H1 (cell line): ENCODE measurements at regions not wholly inside any gene's neighbourhood (a gene's known extent, or its start where the extent isn't known, plus 50 kb on each side); places are given as distances from the start of the nearest gene placed in this dataset.

Experiments
- CTCF ChIA-PET: fragments of 300-600 bp; sonication (Branson Sonifier 250); formaldehyde crosslinking; loops from one replicate; lab custom pipeline; 2021; ENCODE audit not compliant: partially characterized antibody; lab: Charles Lee
- POLR2A ChIA-PET: fragments of 300-600 bp; sonication (Branson Sonifier 250); formaldehyde crosslinking; loops from one replicate; lab custom pipeline; 2021; ENCODE audit warnings: inconsistent platforms; ENCODE audit not compliant: partially characterized antibody; lab: Charles Lee
- DNase-seq, 2 experiments: peaks; one replicate each; pipeline versions ENCODE4 v3.0.0 to v3.0.0-alpha.2; 2010 to 2022; ENCODE audit warnings: low spot score in 2 of 2, low read depth in 1 of 2, mixed read lengths in 1 of 2
- FAIRE-seq: peaks from 2 replicates; lab custom pipeline; 2011; peaks lifted over from hg19 to GRCh38; lab: Jason Lieb, UNC
- H2AFZ ChIP-seq: 2 replicates; pipeline ENCODE4 v1.8.1; 2012; ENCODE audit warnings: low read length, inconsistent platforms
- H2AK5ac ChIP-seq: 2 replicates; pipeline ENCODE4 v1.6.1; 2013; ENCODE audit warnings: low read depth, low read length
- H2BK120ac ChIP-seq: replicated peaks from 2 replicates; pipeline ENCODE3; 2013; ENCODE audit warnings: low read depth, low read length, inconsistent platforms
- H2BK12ac ChIP-seq: 2 replicates; pipeline ENCODE4 v1.6.1; 2013; ENCODE audit warnings: low read depth, low read length
- H2BK15ac ChIP-seq: 2 replicates; pipeline ENCODE4 v1.6.1; 2013; ENCODE audit warnings: low read length
- H2BK20ac ChIP-seq: 2 replicates; pipeline ENCODE4 v1.6.1; 2013; ENCODE audit warnings: low read length
- H2BK5ac ChIP-seq: 2 replicates; pipeline ENCODE4 v1.6.1; 2013; ENCODE audit warnings: low read depth, low read length
- H3K14ac ChIP-seq: 2 replicates; pipeline ENCODE4 v1.6.1; 2013; ENCODE audit warnings: inconsistent platforms; ENCODE audit not compliant: insufficient read length
- H3K18ac ChIP-seq: 2 replicates; pipeline ENCODE4 v1.6.1; 2013; ENCODE audit warnings: low read length; ENCODE audit errors: extremely low read depth
- H3K23ac ChIP-seq: 2 replicates; pipeline ENCODE4 v1.6.1; 2013; ENCODE audit warnings: inconsistent platforms; ENCODE audit not compliant: insufficient read length
- H3K23me2 ChIP-seq: 2 replicates; pipeline ENCODE4 v1.6.1; 2013; ENCODE audit warnings: low read depth, low read length
- H3K27ac ChIP-seq: 2 replicates; pipeline ENCODE4 v1.6.1; 2011; ENCODE audit warnings: low read depth, low read length, inconsistent platforms
- H3K27me3 ChIP-seq, 4 experiments: replicated peaks in 1 of 4; 1 replicate in 1 of 4; 2 replicates in 3 of 4; pipeline versions ENCODE4 v1.6.1 to v1.8.1; 2011 to 2013; ENCODE audit warnings: low read length in 3 of 4, mild to moderate bottlenecking in 3 of 4, inconsistent platforms in 2 of 4, mixed read lengths in 2 of 4, moderate library complexity in 1 of 4; ENCODE audit not compliant: control insufficient read depth in 3 of 4, insufficient read depth in 3 of 4; ENCODE audit errors: extremely low read depth in 1 of 4
- H3K36me3 ChIP-seq, 4 experiments: 2 replicates each; pipeline versions ENCODE4 v1.6.1 to v1.8.1; 2011 to 2013; ENCODE audit warnings: mild to moderate bottlenecking in 4 of 4, low read length in 3 of 4, moderate library complexity in 2 of 4, control low read depth in 1 of 4, inconsistent platforms in 1 of 4; ENCODE audit not compliant: insufficient read depth in 4 of 4, control insufficient read depth in 2 of 4
- H3K4ac ChIP-seq: replicated peaks from 2 replicates; pipeline ENCODE3; 2013; ENCODE audit warnings: low read length, low read depth, mixed read lengths, inconsistent platforms; ENCODE audit not compliant: insufficient read length
- H3K4me1 ChIP-seq, 4 experiments: replicated peaks in 1 of 4; 1 replicate in 1 of 4; 2 replicates in 3 of 4; pipeline versions ENCODE4 v1.6.1 to v1.8.1; 2011 to 2013; ENCODE audit warnings: low read length in 3 of 4, inconsistent platforms in 2 of 4, mixed read lengths in 1 of 4; ENCODE audit not compliant: insufficient read depth in 4 of 4, control insufficient read depth in 3 of 4
- H3K4me2 ChIP-seq, 2 experiments: 2 replicates each; pipeline versions ENCODE4 v1.6.1 to v1.8.1; 2011 to 2013; ENCODE audit warnings: low read depth in 2 of 2, low read length in 2 of 2, control low read depth in 1 of 2, inconsistent platforms in 1 of 2, mild to moderate bottlenecking in 1 of 2; ENCODE audit not compliant: insufficient read depth in 1 of 2
- H3K4me3 ChIP-seq, 4 experiments: fragments of 200-600, 300-600 bp in 1 of 4; sonication (generic), shearing (Covaris generic), sonication (Bioruptor Twin) in 1 of 4; 2 replicates each; pipeline versions ENCODE4 v1.5.1 to v1.8.1; 2011 to 2016; ENCODE audit warnings: low read length in 4 of 4, low read depth in 3 of 4, control low read depth in 2 of 4, inconsistent platforms in 2 of 4, mild to moderate bottlenecking in 2 of 4, mixed read lengths in 1 of 4, moderate library complexity in 1 of 4; ENCODE audit not compliant: insufficient read depth in 2 of 4; ENCODE audit errors: extremely low read depth in 1 of 4
- H3K56ac ChIP-seq: replicated peaks from 2 replicates; pipeline ENCODE3; 2013; ENCODE audit warnings: low read depth, mild to moderate bottlenecking, mixed read lengths, low read length, inconsistent platforms; ENCODE audit not compliant: insufficient read length
- H3K79me1 ChIP-seq: 2 replicates; pipeline ENCODE4 v1.6.1; 2013; ENCODE audit warnings: low read depth, low read length, control low read depth
- H3K79me2 ChIP-seq, 2 experiments: 2 replicates each; pipeline versions ENCODE4 v1.6.1 to v1.8.1; 2012 to 2013; ENCODE audit warnings: low read length in 2 of 2, mild to moderate bottlenecking in 2 of 2, inconsistent platforms in 1 of 2; ENCODE audit not compliant: insufficient read depth in 2 of 2, control insufficient read depth in 1 of 2
- H3K9ac ChIP-seq, 4 experiments: replicated peaks in 1 of 4; 1 replicate in 1 of 4; 2 replicates in 3 of 4; pipeline versions ENCODE4 v1.6.1 to v1.8.1; 2011 to 2013; ENCODE audit warnings: low read depth in 3 of 4, low read length in 3 of 4, control low read depth in 2 of 4, mild to moderate bottlenecking in 2 of 4, moderate library complexity in 2 of 4, inconsistent platforms in 1 of 4; ENCODE audit errors: extremely low read depth in 1 of 4
- H3K9me3 ChIP-seq, 2 experiments: 2 replicates each; pipeline versions ENCODE4 v1.6.1 to v1.8.1; 2012 to 2013; ENCODE audit warnings: mild to moderate bottlenecking in 2 of 2, moderate library complexity in 2 of 2, control low read depth in 1 of 2, inconsistent platforms in 1 of 2, low read depth in 1 of 2, low read length in 1 of 2, mixed read lengths in 1 of 2; ENCODE audit not compliant: insufficient read depth in 2 of 2
- H4K20me1 ChIP-seq, 2 experiments: replicated peaks in 1 of 2; 2 replicates each; pipeline versions ENCODE3 to v1.8.1; 2011 to 2013; ENCODE audit warnings: inconsistent platforms in 2 of 2, low read length in 2 of 2, mild to moderate bottlenecking in 1 of 2; ENCODE audit not compliant: insufficient read depth in 2 of 2, control insufficient read depth in 1 of 2
- H4K5ac ChIP-seq: 2 replicates; pipeline ENCODE4 v1.6.1; 2013; ENCODE audit warnings: low read length, low read depth, mixed read lengths, inconsistent platforms; ENCODE audit not compliant: insufficient read length
- H4K8ac ChIP-seq: 2 replicates; pipeline ENCODE4 v1.8.0; 2013; ENCODE audit warnings: mild to moderate bottlenecking, moderate library complexity, low read length, inconsistent platforms; ENCODE audit not compliant: insufficient read depth; ENCODE audit errors: extremely low read depth
- H4K91ac ChIP-seq: replicated peaks from 2 replicates; pipeline ENCODE3; 2013; ENCODE audit warnings: low read length, mixed read lengths, inconsistent platforms; ENCODE audit not compliant: insufficient read length
- CHD1 ChIP-seq: IDR thresholded peaks from 2 replicates; pipeline ENCODE4 v1.6.1; 2012; ENCODE audit warnings: low read depth, low read length, improper control_type of control experiment
- JUN ChIP-seq: IDR thresholded peaks from 2 replicates; pipeline ENCODE4 v1.6.1; 2011; ENCODE audit warnings: low read depth, mild to moderate bottlenecking, improper control_type of control experiment, low read length
- RXRA ChIP-seq: IDR thresholded peaks from 2 replicates; pipeline ENCODE4 v1.6.1; 2011; ENCODE audit warnings: low read depth, mild to moderate bottlenecking, low read length, moderate library complexity; ENCODE audit not compliant: insufficient read depth
- SIRT6 ChIP-seq: IDR thresholded peaks from one replicate; pipeline ENCODE4 v1.7.1; 2012; ENCODE audit warnings: low read length, inconsistent platforms
- WGBS, 2 experiments: shearing (Covaris generic) in 1 of 2; methylation state at CpG; one replicate each; pipeline versions ENCODE4 v1.1.6 to v1.1.7; 2013 to 2015; ENCODE audit warnings: low lambda C conversion rate in 2 of 2, mixed read lengths in 2 of 2, inconsistent platforms in 1 of 2, low coverage in 1 of 2, missing lambda C conversion rate in 1 of 2; ENCODE audit not compliant: insufficient replicate concordance in 2 of 2, insufficient coverage in 1 of 2, insufficient read length in 1 of 2; ENCODE audit errors: extremely low coverage in 1 of 2, missing lambda C conversion rate in 1 of 2; 5-methylcytosine and 5-hydroxymethylcytosine counted together

GRCh38 chr3:152613851-152614250, 221.1 kb upstream of the P2RY1 start:
- Histone ChIP-seq H3K79me1 (no peaks in the 10 kb centered on the region), H3K9ac (no peak overlapping the region), H3K23ac (no peak overlapping the region), H3K4me1 (peaks cover 0 to 6% (median 4%) of the 10 kb centered on the region in 4 experiments; a peak in 5 of 7 replicates), H4K8ac (no peak overlapping the region), H2BK5ac (no peak overlapping the region), H3K36me3 (no peaks in the 10 kb centered on the region), H2BK12ac (no peak overlapping the region), H3K4me2 (no peak overlapping the region), H3K27me3 (no peaks in the 10 kb centered on the region), H3K23me2 (no peaks in the 10 kb centered on the region), H4K5ac (no peak overlapping the region), H3K4ac (no peak overlapping the region), H3K18ac (no peak overlapping the region), H2BK20ac (no peak overlapping the region), H3K9me3 (no peaks in the 10 kb centered on the region), H3K14ac (no peak overlapping the region), H3K27ac (no peak overlapping the region), H4K91ac (no peak overlapping the region), H3K79me2 (no peaks in the 10 kb centered on the region), H2AK5ac (no peak overlapping the region), H2BK120ac (no peak overlapping the region), H3K56ac (no peak overlapping the region), H3K4me3 (no peak overlapping the region), H2BK15ac (no peak overlapping the region), H2AFZ (no peak overlapping the region), H4K20me1 (no peaks in the 10 kb centered on the region)
- no peak for TF ChIP-seq RXRA
- TF ChIP-seq SIRT6, result no peak
- no peak for TF ChIP-seq JUN
- TF ChIP-seq CHD1, result no peak
- CTCF ChIA-PET, result interaction anchor here (0.6 to 1.2 kb wide), 4 partner anchors 27 to 765 kb away, joined by 3 to 4 read pairs (median 3); no protein-coding TSS in a partner anchor
- 95% methylated on average over 2 of the region's 2 CpGs; no CpG with 5 or more reads in 1 of the 2 experiments for WGBS, 2 experiments
- DNase-seq (no peak), FAIRE-seq (no peak)
- POLR2A ChIA-PET, result no interaction called here
